T-helper 1 cell treated with Interleukin-12 subunit alpha and Interleukin-12 subunit beta and Interleukin-4 antibody, amounts not matched to agents 30 μg/mL and 1 μg/mL, for 36 hours (primary cell): ENCODE measurements at regions not wholly inside any gene's neighbourhood (a gene's known extent, or its start where the extent isn't known, plus 50 kb on each side); places are given as distances from the start of the nearest gene placed in this dataset.
"Not testable (repeated sequence)": the region's sequence is repeated elsewhere in the genome, so short reads cannot be mapped to it uniquely, and the experiment has no call there.

Source experiments
- H3K27ac Mint-ChIP-seq: one replicate; pipeline ENCODE4 v1.8.0; 2021; ENCODE audit warnings: mild to moderate bottlenecking, mixed read lengths
- H3K27me3 Mint-ChIP-seq: one replicate; pipeline ENCODE4 v1.8.0; 2021; ENCODE audit warnings: low read depth, mixed read lengths
- H3K36me3 Mint-ChIP-seq: one replicate; pipeline ENCODE4 v1.8.0; 2021; ENCODE audit warnings: low read depth, mixed read lengths
- H3K4me1 Mint-ChIP-seq: one replicate; pipeline ENCODE4 v1.8.0; 2021; ENCODE audit warnings: low read depth, mixed read lengths
- H3K4me3 Mint-ChIP-seq: one replicate; pipeline ENCODE4 v1.8.0; 2021; ENCODE audit warnings: mild to moderate bottlenecking, moderate library complexity, mixed read lengths
- H3K9me3 Mint-ChIP-seq: one replicate; pipeline ENCODE4 v1.8.0; 2021; ENCODE audit warnings: mixed read lengths

- Mint-ChIP-seq H3K9me3 (peaks cover 28% of the 10 kb centered on the region), H3K4me3 (no peak overlapping the region), H3K36me3 (no peaks in the 10 kb centered on the region), H3K27me3 (no peaks in the 10 kb centered on the region), H3K4me1 (no peaks in the 10 kb centered on the region), H3K27ac (no peak overlapping the region)
These were observed 679.3 kb upstream of the EEF2KMT start for GRCh38 chr16:5776876-5777275.

- Mint-ChIP-seq H3K27me3 (no peaks in the 10 kb centered on the region), H3K9me3 (peaks cover 30% of the 10 kb centered on the region), H3K36me3 (no peaks in the 10 kb centered on the region), H3K4me3 (no peak overlapping the region), H3K27ac (no peak overlapping the region), H3K4me1 (no peaks in the 10 kb centered on the region)
These were observed 678.3 kb upstream of the EEF2KMT start for GRCh38 chr16:5775916-5776315.

- Mint-ChIP-seq H3K36me3 (no peaks in the 10 kb centered on the region), H3K27ac (no peak overlapping the region), H3K4me1 (no peaks in the 10 kb centered on the region), H3K9me3 (peaks cover 40% of the 10 kb centered on the region), H3K27me3 (no peaks in the 10 kb centered on the region), H3K4me3 (no peak overlapping the region)
These were observed 672.5 kb upstream of the EEF2KMT start for GRCh38 chr16:5770118-5770517.

- no peaks in the 10 kb centered on the region for H3K27me3 Mint-ChIP-seq
- no peak overlapping the region for H3K27ac Mint-ChIP-seq
- H3K4me3 Mint-ChIP-seq: no peak overlapping the region
- peaks cover 42% of the 10 kb centered on the region for H3K9me3 Mint-ChIP-seq
- no peaks in the 10 kb centered on the region for H3K4me1 Mint-ChIP-seq
- no peaks in the 10 kb centered on the region for H3K36me3 Mint-ChIP-seq
These were observed 671.9 kb upstream of the EEF2KMT start for GRCh38 chr16:5769513-5769912.

- no peak overlapping the region for H3K4me3 Mint-ChIP-seq
- peaks cover 41% of the 10 kb centered on the region for H3K9me3 Mint-ChIP-seq
- no peaks in the 10 kb centered on the region for H3K4me1 Mint-ChIP-seq
- no peak overlapping the region for H3K27ac Mint-ChIP-seq
- H3K36me3 Mint-ChIP-seq: no peaks in the 10 kb centered on the region
- H3K27me3 Mint-ChIP-seq: no peaks in the 10 kb centered on the region
These were observed 670.9 kb upstream of the EEF2KMT start for GRCh38 chr16:5768445-5768844.

- Mint-ChIP-seq H3K27ac (no peak overlapping the region), H3K9me3 (peaks cover 40% of the 10 kb centered on the region), H3K27me3 (no peaks in the 10 kb centered on the region), H3K4me1 (no peaks in the 10 kb centered on the region), H3K4me3 (no peak overlapping the region), H3K36me3 (no peaks in the 10 kb centered on the region)
These were observed 665.6 kb upstream of the EEF2KMT start for GRCh38 chr16:5763176-5763575.

- Mint-ChIP-seq H3K27me3 (no peaks in the 10 kb centered on the region), H3K36me3 (no peaks in the 10 kb centered on the region), H3K27ac (no peak overlapping the region), H3K9me3 (peaks cover 35% of the 10 kb centered on the region), H3K4me1 (no peaks in the 10 kb centered on the region), H3K4me3 (no peak overlapping the region)
These were observed 664.8 kb upstream of the EEF2KMT start for GRCh38 chr16:5762362-5762761.

- no peaks in the 10 kb centered on the region for H3K36me3 Mint-ChIP-seq
- H3K4me3 Mint-ChIP-seq: no peak overlapping the region
- no peaks in the 10 kb centered on the region for H3K4me1 Mint-ChIP-seq
- H3K9me3 Mint-ChIP-seq: peaks cover 33% of the 10 kb centered on the region
- H3K27me3 Mint-ChIP-seq: no peaks in the 10 kb centered on the region
- H3K27ac Mint-ChIP-seq: no peak overlapping the region
These were observed 664.0 kb upstream of the EEF2KMT start for GRCh38 chr16:5761592-5761991.

GRCh38 chr16:5758281-5758680 lies 660.7 kb upstream of the EEF2KMT start:
- no peaks in the 10 kb centered on the region for H3K36me3 Mint-ChIP-seq

GRCh38 chr16:5756969-5757368 lies 659.4 kb upstream of the EEF2KMT start:
- no peak overlapping the region for H3K27ac Mint-ChIP-seq
- no peaks in the 10 kb centered on the region for H3K27me3 Mint-ChIP-seq

More at GRCh38 chr16:5758281-5758680, 660.7 kb upstream of the EEF2KMT start:
- H3K4me3 Mint-ChIP-seq: no peak overlapping the region
- H3K27ac Mint-ChIP-seq: no peak overlapping the region
- no peaks in the 10 kb centered on the region for H3K4me1 Mint-ChIP-seq
- peaks cover 18% of the 10 kb centered on the region for H3K9me3 Mint-ChIP-seq
- H3K27me3 Mint-ChIP-seq: no peaks in the 10 kb centered on the region

GRCh38 chr16:5753381-5753780 lies 655.8 kb upstream of the EEF2KMT start:
- Mint-ChIP-seq H3K27me3 (no peaks in the 10 kb centered on the region), H3K27ac (no peak overlapping the region), H3K4me1 (no peaks in the 10 kb centered on the region), H3K4me3 (no peak overlapping the region), H3K36me3 (no peaks in the 10 kb centered on the region), H3K9me3 (peaks cover 12% of the 10 kb centered on the region)

More at GRCh38 chr16:5756969-5757368, 659.4 kb upstream of the EEF2KMT start:
- Mint-ChIP-seq H3K9me3 (peaks cover 13% of the 10 kb centered on the region), H3K36me3 (no peaks in the 10 kb centered on the region), H3K4me3 (no peak overlapping the region), H3K4me1 (no peaks in the 10 kb centered on the region)

GRCh38 chr16:5751216-5751615 lies 653.6 kb upstream of the EEF2KMT start:
- Mint-ChIP-seq H3K27ac (no peak overlapping the region), H3K9me3 (peaks cover 14% of the 10 kb centered on the region), H3K4me3 (no peak overlapping the region), H3K27me3 (no peaks in the 10 kb centered on the region), H3K36me3 (no peaks in the 10 kb centered on the region), H3K4me1 (no peaks in the 10 kb centered on the region)

GRCh38 chr16:5750439-5750838 lies 652.8 kb upstream of the EEF2KMT start:
- peaks cover 17% of the 10 kb centered on the region for H3K9me3 Mint-ChIP-seq
- H3K4me1 Mint-ChIP-seq, H3K4me3 Mint-ChIP-seq, H3K36me3 Mint-ChIP-seq, H3K27me3 Mint-ChIP-seq, H3K27ac Mint-ChIP-seq: not testable (repeated sequence)

GRCh38 chr16:5738586-5738985 lies 641.0 kb upstream of the EEF2KMT start:
- Mint-ChIP-seq H3K4me1 (no peaks in the 10 kb centered on the region), H3K27me3 (no peaks in the 10 kb centered on the region), H3K9me3 (peaks cover 36% of the 10 kb centered on the region), H3K27ac (no peak overlapping the region), H3K4me3 (no peak overlapping the region), H3K36me3 (no peaks in the 10 kb centered on the region)

- no peaks in the 10 kb centered on the region for H3K27me3 Mint-ChIP-seq
- no peak overlapping the region for H3K27ac Mint-ChIP-seq
- no peak overlapping the region for H3K4me3 Mint-ChIP-seq
- no peaks in the 10 kb centered on the region for H3K4me1 Mint-ChIP-seq
- H3K9me3 Mint-ChIP-seq: peaks cover 27% of the 10 kb centered on the region
- no peaks in the 10 kb centered on the region for H3K36me3 Mint-ChIP-seq
These were observed 638.8 kb upstream of the EEF2KMT start for GRCh38 chr16:5736209-5736930.

GRCh38 chr16:5735444-5735843 lies 637.8 kb upstream of the EEF2KMT start:
- H3K9me3 Mint-ChIP-seq: peaks cover 21% of the 10 kb centered on the region

More at GRCh38 chr16:5735444-5735843, 637.8 kb upstream of the EEF2KMT start:
- no peaks in the 10 kb centered on the region for H3K36me3 Mint-ChIP-seq
- H3K4me1 Mint-ChIP-seq: no peaks in the 10 kb centered on the region
- no peak overlapping the region for H3K27ac Mint-ChIP-seq
- H3K4me3 Mint-ChIP-seq: no peak overlapping the region
- no peaks in the 10 kb centered on the region for H3K27me3 Mint-ChIP-seq
